Nephron (organoid): ENCODE measurements at regions not wholly inside any gene's neighbourhood (a gene's known extent, or its start where the extent isn't known, plus 50 kb on each side); places are given as distances from the start of the nearest gene placed in this dataset.

Experiments used
- H3K27ac Mint-ChIP-seq, 3 experiments: 2 replicates each; pipeline ENCODE4 v1.8.0; 2020; ENCODE audit warnings: mixed read lengths in 3 of 3, mild to moderate bottlenecking in 2 of 3, moderate library complexity in 1 of 3
- H3K27me3 Mint-ChIP-seq: 2 replicates; pipeline ENCODE4 v1.8.0; 2021; ENCODE audit warnings: low read depth, mild to moderate bottlenecking, moderate library complexity, mixed read lengths
- H3K36me3 Mint-ChIP-seq: 2 replicates; pipeline ENCODE4 v1.8.0; 2020; ENCODE audit warnings: low read depth, mixed read lengths
- H3K4me1 Mint-ChIP-seq: 2 replicates; pipeline ENCODE4 v1.8.0; 2020; ENCODE audit warnings: mixed read lengths
- H3K4me3 Mint-ChIP-seq, 3 experiments: 2 replicates each; pipeline ENCODE4 v1.8.0; 2020; ENCODE audit warnings: mild to moderate bottlenecking in 3 of 3, mixed read lengths in 3 of 3, moderate library complexity in 2 of 3
- H3K9me3 Mint-ChIP-seq: 2 replicates; pipeline ENCODE4 v1.8.0; 2020; ENCODE audit warnings: mixed read lengths
- CTCF ChIP-seq, 3 experiments: fragments of 200-600 bp; sonication (generic); IDR thresholded peaks; one replicate each; pipeline ENCODE4 v1.5.0; 2021; ENCODE audit warnings: antibody characterized with exemption in 3 of 3; ENCODE audit not compliant: unreplicated experiment in 3 of 3

GRCh38 chr2:22375096-22375495 lies 1009.9 kb upstream of the KLHL29 start:
- Mint-ChIP-seq H3K27me3 (peaks cover 50% of the 10 kb centered on the region), H3K4me1 (no peaks in the 10 kb centered on the region), H3K36me3 (no peaks in the 10 kb centered on the region), H3K9me3 (no peaks in the 10 kb centered on the region), H3K4me3 (no peak overlapping the region), H3K27ac (no peak overlapping the region)
- peak in 1 of 3 experiments; percentile 26 for TF ChIP-seq CTCF (IDR thresholded peaks at IDR 0.05; ENCODE audit: unreplicated experiment in 3 of 3)

GRCh38 chr2:22377268-22377667 lies 1007.7 kb upstream of the KLHL29 start:
- no peaks in the 10 kb centered on the region for H3K36me3 Mint-ChIP-seq
- no peak for TF ChIP-seq CTCF (IDR thresholded peaks at IDR 0.05; ENCODE audit: unreplicated experiment in 3 of 3)
- no peaks in the 10 kb centered on the region for H3K9me3 Mint-ChIP-seq
- H3K4me1 Mint-ChIP-seq, result no peaks in the 10 kb centered on the region
- H3K4me3 Mint-ChIP-seq, result no peak overlapping the region
- peaks cover 53% of the 10 kb centered on the region for H3K27me3 Mint-ChIP-seq
- no peak overlapping the region for H3K27ac Mint-ChIP-seq

GRCh38 chr2:22382479-22383169 lies 1002.4 kb upstream of the KLHL29 start:
- no peak for TF ChIP-seq CTCF (IDR thresholded peaks at IDR 0.05; ENCODE audit: unreplicated experiment in 3 of 3)

GRCh38 chr2:22397847-22398246 lies 987.1 kb upstream of the KLHL29 start:
- Mint-ChIP-seq H3K27ac (no peak overlapping the region), H3K4me3 (no peak overlapping the region), H3K4me1 (no peaks in the 10 kb centered on the region), H3K36me3 (no peaks in the 10 kb centered on the region), H3K27me3 (peaks cover 15% of the 10 kb centered on the region), H3K9me3 (no peaks in the 10 kb centered on the region)
- TF ChIP-seq CTCF (IDR thresholded peaks at IDR 0.05; ENCODE audit: unreplicated experiment in 3 of 3), result no peak

More at GRCh38 chr2:22382479-22383169, 1002.4 kb upstream of the KLHL29 start:
- H3K4me1 Mint-ChIP-seq, result no peaks in the 10 kb centered on the region
- H3K27me3 Mint-ChIP-seq, result peaks cover 34% of the 10 kb centered on the region
- no peaks in the 10 kb centered on the region for H3K36me3 Mint-ChIP-seq
- H3K4me3 Mint-ChIP-seq, result no peak overlapping the region
- no peaks in the 10 kb centered on the region for H3K9me3 Mint-ChIP-seq
- no peak overlapping the region for H3K27ac Mint-ChIP-seq

- H3K27me3 Mint-ChIP-seq, result peaks cover 15% of the 10 kb centered on the region
- TF ChIP-seq CTCF (IDR thresholded peaks at IDR 0.05; ENCODE audit: unreplicated experiment in 3 of 3), result no peak
- H3K36me3 Mint-ChIP-seq, result no peaks in the 10 kb centered on the region
- no peaks in the 10 kb centered on the region for H3K9me3 Mint-ChIP-seq
- no peak overlapping the region for H3K4me3 Mint-ChIP-seq
- no peak overlapping the region for H3K27ac Mint-ChIP-seq
- no peaks in the 10 kb centered on the region for H3K4me1 Mint-ChIP-seq
Measured at GRCh38 chr2:22403748-22404147, 981.2 kb upstream of the KLHL29 start.

GRCh38 chr2:22406625-22407024 lies 978.4 kb upstream of the KLHL29 start:
- H3K36me3 Mint-ChIP-seq, result no peaks in the 10 kb centered on the region

More at GRCh38 chr2:22406625-22407024, 978.4 kb upstream of the KLHL29 start:
- no peak for TF ChIP-seq CTCF (IDR thresholded peaks at IDR 0.05; ENCODE audit: unreplicated experiment in 3 of 3)
- Mint-ChIP-seq H3K27me3 (peaks cover 7% of the 10 kb centered on the region), H3K27ac (no peak overlapping the region), H3K4me3 (no peak overlapping the region), H3K4me1 (no peaks in the 10 kb centered on the region), H3K9me3 (no peaks in the 10 kb centered on the region)
